Osteoblast (primary cell): ENCODE measurements at regions not wholly inside any gene's neighbourhood (a gene's known extent, or its start where the extent isn't known, plus 50 kb on each side); places are given as distances from the start of the nearest gene placed in this dataset.

Experiments used
- DNase-seq: peaks from one replicate; pipeline ENCODE4 v3.0.0; 2011; ENCODE audit warnings: low spot score, mixed read lengths; ENCODE audit not compliant: insufficient read length; ENCODE audit errors: missing footprints
- H2AFZ ChIP-seq: 2 replicates; pipeline ENCODE4 v1.6.0; 2011; ENCODE audit warnings: mild to moderate bottlenecking, low read length
- H3K27ac ChIP-seq: 2 replicates; pipeline ENCODE4 v1.5.1; 2011; ENCODE audit warnings: mild to moderate bottlenecking, low read depth, low read length, moderate library complexity
- H3K27me3 ChIP-seq: 2 replicates; pipeline ENCODE4 v1.6.0; 2012; ENCODE audit warnings: mild to moderate bottlenecking, control low read depth, inconsistent platforms, low read length, moderate library complexity; ENCODE audit not compliant: insufficient read depth
- H3K36me3 ChIP-seq: 2 replicates; pipeline ENCODE4 v1.5.1; 2011; ENCODE audit warnings: mild to moderate bottlenecking, low read length, control low read depth, moderate library complexity; ENCODE audit not compliant: insufficient read depth
- H3K4me1 ChIP-seq: 2 replicates; pipeline ENCODE4 v1.5.1; 2011; ENCODE audit warnings: mild to moderate bottlenecking, low read length, control low read depth, moderate library complexity; ENCODE audit not compliant: insufficient read depth
- H3K4me2 ChIP-seq: 2 replicates; pipeline ENCODE4 v1.6.0; 2011; ENCODE audit warnings: mild to moderate bottlenecking, low read length; ENCODE audit not compliant: insufficient read depth
- H3K4me3 ChIP-seq: fragments of 200-600 bp; sonication (generic); 3 replicates; pipeline ENCODE4 v1.5.1; 2012; ENCODE audit warnings: mild to moderate bottlenecking, low read length, inconsistent platforms; ENCODE audit not compliant: insufficient read depth
- H3K79me2 ChIP-seq: 2 replicates; pipeline ENCODE4 v1.6.0; 2012; ENCODE audit warnings: mild to moderate bottlenecking, low read length, control low read depth, inconsistent platforms; ENCODE audit not compliant: insufficient read depth
- H3K9me3 ChIP-seq: 2 replicates; pipeline ENCODE4 v1.5.1; 2011; ENCODE audit warnings: low read depth, low read length, control low read depth
- H4K20me1 ChIP-seq: 2 replicates; pipeline ENCODE4 v1.6.0; 2012; ENCODE audit warnings: mild to moderate bottlenecking, low read length, control low read depth; ENCODE audit not compliant: insufficient read depth
- TF ChIP-seq, protein P1 (sequence below): IDR thresholded peaks from 2 replicates; pipeline ENCODE4 v1.5.1; 2011; ENCODE audit warnings: mild to moderate bottlenecking, low read depth, low read length, moderate library complexity; ENCODE audit errors: extremely low read depth

DNA sequence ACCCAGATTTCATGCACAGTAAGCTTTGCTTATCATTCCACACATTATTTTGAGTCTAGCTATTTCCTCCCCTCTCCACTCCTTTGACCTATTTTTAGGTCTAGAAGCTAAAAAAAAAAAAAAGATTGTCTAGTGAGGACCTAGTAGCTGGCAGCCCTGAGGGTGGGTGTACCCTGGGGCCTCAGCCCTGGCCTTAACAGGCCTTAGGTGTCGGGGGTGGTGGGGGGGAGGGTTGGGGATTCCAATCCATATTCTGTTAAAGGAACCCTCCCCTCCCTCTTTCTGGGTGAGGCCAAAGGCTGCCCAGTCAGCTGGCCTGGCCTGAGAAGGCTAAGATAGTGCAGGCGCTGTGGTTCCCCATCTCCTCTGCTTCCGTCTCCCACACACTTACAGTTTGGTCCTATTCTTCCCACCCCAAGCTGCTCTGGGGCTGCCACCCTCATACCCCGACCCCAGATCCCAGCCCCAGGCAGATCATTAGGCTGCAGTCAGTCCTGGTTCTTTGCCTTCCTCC, 65.5 kb upstream of the HK2 start:
- H2AFZ ChIP-seq: peak overlapping the region; percentile 71

DNA sequence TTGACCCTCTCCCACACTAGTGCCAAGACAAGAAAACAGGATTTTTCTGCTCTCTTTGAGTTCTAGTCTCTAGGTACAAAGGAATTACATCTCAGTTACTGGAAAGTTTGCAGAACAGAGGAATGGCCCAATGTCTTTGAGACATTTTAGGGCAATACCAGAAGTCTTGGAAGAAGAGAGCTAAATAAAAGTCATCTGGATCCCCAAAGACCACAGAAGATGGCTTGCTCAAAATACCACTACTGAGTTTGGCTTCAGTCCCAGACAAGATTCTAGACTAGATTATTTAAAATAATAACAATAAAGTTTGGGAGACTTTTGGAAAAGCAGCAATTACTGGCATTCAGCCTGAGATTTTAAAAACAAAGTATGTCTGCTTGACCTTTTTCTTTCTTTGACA, 61.9 kb upstream of the HK2 start:
- no peaks in the 10 kb centered on the region for H4K20me1 ChIP-seq
- no peak overlapping the region for H3K27ac ChIP-seq
- no peaks in the 10 kb centered on the region for H3K79me2 ChIP-seq
- DNase-seq: no peak
- no peaks in the 10 kb centered on the region for H3K36me3 ChIP-seq
- TF ChIP-seq, protein P1, sequence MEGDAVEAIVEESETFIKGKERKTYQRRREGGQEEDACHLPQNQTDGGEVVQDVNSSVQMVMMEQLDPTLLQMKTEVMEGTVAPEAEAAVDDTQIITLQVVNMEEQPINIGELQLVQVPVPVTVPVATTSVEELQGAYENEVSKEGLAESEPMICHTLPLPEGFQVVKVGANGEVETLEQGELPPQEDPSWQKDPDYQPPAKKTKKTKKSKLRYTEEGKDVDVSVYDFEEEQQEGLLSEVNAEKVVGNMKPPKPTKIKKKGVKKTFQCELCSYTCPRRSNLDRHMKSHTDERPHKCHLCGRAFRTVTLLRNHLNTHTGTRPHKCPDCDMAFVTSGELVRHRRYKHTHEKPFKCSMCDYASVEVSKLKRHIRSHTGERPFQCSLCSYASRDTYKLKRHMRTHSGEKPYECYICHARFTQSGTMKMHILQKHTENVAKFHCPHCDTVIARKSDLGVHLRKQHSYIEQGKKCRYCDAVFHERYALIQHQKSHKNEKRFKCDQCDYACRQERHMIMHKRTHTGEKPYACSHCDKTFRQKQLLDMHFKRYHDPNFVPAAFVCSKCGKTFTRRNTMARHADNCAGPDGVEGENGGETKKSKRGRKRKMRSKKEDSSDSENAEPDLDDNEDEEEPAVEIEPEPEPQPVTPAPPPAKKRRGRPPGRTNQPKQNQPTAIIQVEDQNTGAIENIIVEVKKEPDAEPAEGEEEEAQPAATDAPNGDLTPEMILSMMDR: no peak
- H3K4me2 ChIP-seq: no peak overlapping the region
- H3K27me3 ChIP-seq: no peaks in the 10 kb centered on the region
- H3K9me3 ChIP-seq: no peaks in the 10 kb centered on the region
- H2AFZ ChIP-seq: no peak overlapping the region
- peaks cover 15% of the 10 kb centered on the region for H3K4me1 ChIP-seq
- no peak overlapping the region for H3K4me3 ChIP-seq

More for the DNA sequence above, 65.5 kb upstream of the HK2 start:
- Histone ChIP-seq H3K79me2 (no peaks in the 10 kb centered on the region), H3K4me2 (peak overlapping the region; percentile 12), H3K9me3 (no peaks in the 10 kb centered on the region), H3K4me1 (peaks cover 15% of the 10 kb centered on the region), H3K4me3 (no peak overlapping the region), H3K36me3 (no peaks in the 10 kb centered on the region), H3K27me3 (no peaks in the 10 kb centered on the region), H3K27ac (peak overlapping the region; percentile 28), H4K20me1 (no peaks in the 10 kb centered on the region)
- TF ChIP-seq, protein P1: no peak
- peak; percentile 89 for DNase-seq

DNA sequence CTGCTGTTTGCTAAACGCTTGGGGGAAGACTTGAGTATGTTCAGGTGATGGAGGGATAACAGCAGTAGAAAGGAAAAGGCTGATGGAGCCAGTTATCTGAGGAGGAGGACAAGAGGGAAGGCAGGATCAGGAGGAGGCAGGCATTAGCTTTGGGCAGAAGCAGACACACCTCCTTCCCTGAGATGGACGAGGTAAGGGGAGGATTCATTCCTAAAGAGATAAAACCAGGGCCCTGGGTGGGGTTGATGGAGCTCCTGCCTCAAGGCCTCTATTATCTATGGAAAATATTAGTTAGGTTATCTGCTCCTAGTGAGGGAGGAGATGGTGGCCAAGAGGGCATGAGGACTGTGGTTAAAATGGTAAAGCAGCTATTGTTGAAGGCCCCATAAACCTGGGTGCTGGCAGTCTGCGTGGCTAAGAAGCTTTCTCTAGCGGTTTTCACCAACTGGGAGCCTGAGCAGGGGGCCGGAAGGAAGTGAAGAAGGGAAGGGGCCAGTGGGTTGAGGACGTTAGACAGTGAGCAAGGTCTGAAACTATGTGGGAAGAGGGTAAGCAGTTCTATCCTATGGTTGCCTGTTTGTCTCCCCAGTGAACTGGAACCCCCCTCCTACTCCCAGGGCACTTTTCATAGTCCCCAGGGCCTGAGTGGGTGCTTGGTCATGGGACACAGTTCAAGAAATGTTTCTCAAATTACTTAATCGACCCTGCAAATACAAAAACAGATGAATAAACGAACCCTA, 56.6 kb upstream of the HK2 start:
- Histone ChIP-seq H2AFZ (no peak overlapping the region), H3K9me3 (no peaks in the 10 kb centered on the region), H3K27ac (no peak overlapping the region), H3K4me2 (no peak overlapping the region), H3K27me3 (no peaks in the 10 kb centered on the region), H3K4me3 (no peak overlapping the region), H4K20me1 (no peaks in the 10 kb centered on the region), H3K4me1 (no peaks in the 10 kb centered on the region), H3K36me3 (no peaks in the 10 kb centered on the region), H3K79me2 (no peaks in the 10 kb centered on the region)
- TF ChIP-seq, protein P1: no peak
- DNase-seq: no peak

GRCh38 chr2:74778381-74779264, 55.3 kb upstream of the HK2 start:
- H3K9me3 ChIP-seq: no peaks in the 10 kb centered on the region
- no peak overlapping the region for H3K4me3 ChIP-seq
- DNase-seq: no peak
- no peaks in the 10 kb centered on the region for H3K4me1 ChIP-seq
- no peak overlapping the region for H3K27ac ChIP-seq
- no peak overlapping the region for H2AFZ ChIP-seq
- H3K79me2 ChIP-seq: no peaks in the 10 kb centered on the region
- H3K4me2 ChIP-seq: no peak overlapping the region
- H4K20me1 ChIP-seq: no peaks in the 10 kb centered on the region
- TF ChIP-seq, protein P1: no peak
- H3K36me3 ChIP-seq: no peaks in the 10 kb centered on the region
- H3K27me3 ChIP-seq: peaks cover 3% of the 10 kb centered on the region
